ENCODE measurements at regions not wholly inside any gene's neighbourhood (a gene's known extent, or its start where the extent isn't known, plus 50 kb on each side); places are given as distances from the start of the nearest gene placed in this dataset.

GRCh38 chr5:2651116-2651515 is 100.4 kb downstream of the IRX2 start:
- Histone ChIP-seq H4K20me1 (ENCODE audit: insufficient read depth, low read length) (no peaks in the 10 kb centered on the region), H3K4me1 (ENCODE audit: insufficient read depth, low read length) (no peaks in the 10 kb centered on the region), H3K79me2 (ENCODE audit: insufficient read depth, low read length) (no peaks in the 10 kb centered on the region), H3K36me3 (ENCODE audit: insufficient read depth, low read length) (no peaks in the 10 kb centered on the region), H3K9ac (ENCODE audit: low read depth, low read length) (no peak overlapping the region), H3K27ac (ENCODE audit: low read length) (no peak overlapping the region), H2AFZ (ENCODE audit: low read depth, low read length) (no peak overlapping the region), H3K4me2 (ENCODE audit: insufficient read depth, low read length) (no peak overlapping the region), H3K4me3 (ENCODE audit: low read depth in 1 of 2, low read length in 2 of 2) (no peak overlapping the region), H3K9me3 (ENCODE audit: insufficient read depth, low read length, severe bottlenecking) (no peaks in the 10 kb centered on the region), H3K27me3 (ENCODE audit: insufficient read depth, low read length, poor library complexity) (no peaks in the 10 kb centered on the region)
- TF ChIP-seq CTCF (IDR thresholded peaks at IDR 0.05; ENCODE audit: borderline replicate concordance, extremely low read depth, low read length, poor library complexity, severe bottlenecking) (no peak), EZH2 (IDR thresholded peaks at IDR 0.05; ENCODE audit: borderline replicate concordance, low read depth, low read length, severe bottlenecking) (no peak)
- ATAC-seq (ENCODE audit: insufficient read depth, low read depth) (no peak), DNase-seq (no peak)

DNA sequence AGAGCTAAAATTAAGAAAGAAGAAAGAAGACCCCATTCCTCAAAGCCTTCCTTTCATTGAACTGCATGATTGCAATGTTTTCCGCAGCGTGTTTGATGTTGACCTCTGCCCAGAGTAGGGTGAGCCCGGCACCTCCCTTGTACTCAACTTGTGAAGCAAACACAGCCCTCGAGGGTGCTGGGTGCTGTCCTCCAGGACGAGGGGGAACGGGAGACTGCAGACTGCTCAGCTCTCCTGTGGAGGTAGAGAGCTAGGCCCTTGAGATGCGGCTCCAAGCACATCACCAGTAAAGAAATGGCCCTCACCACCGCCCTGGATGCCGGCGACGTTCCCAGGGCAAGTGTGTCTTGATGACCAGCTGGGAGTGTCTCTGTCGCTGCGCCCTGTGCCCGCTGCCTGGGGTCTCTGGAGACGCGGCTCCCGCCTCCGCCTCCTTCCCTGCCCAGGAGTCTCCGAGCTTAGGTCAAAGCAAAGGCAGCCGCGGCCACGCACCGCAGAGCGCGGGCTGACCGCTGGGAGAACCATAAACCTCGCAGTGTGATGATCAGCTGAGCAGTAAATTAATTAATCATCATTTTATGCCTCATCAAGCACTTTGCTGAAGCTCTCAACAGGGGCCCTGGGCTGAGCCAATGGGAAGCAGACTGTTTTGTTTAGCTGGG is 108.7 kb downstream of the IRX2 start:
- no peak for TF ChIP-seq EZH2 (IDR thresholded peaks at IDR 0.05; ENCODE audit: borderline replicate concordance, low read depth, low read length, severe bottlenecking)
- TF ChIP-seq CTCF (IDR thresholded peaks at IDR 0.05; ENCODE audit: borderline replicate concordance, extremely low read depth, low read length, poor library complexity, severe bottlenecking): no peak
- ATAC-seq (ENCODE audit: insufficient read depth, low read depth): no peak

GRCh38 chr5:2640717-2641116 is 110.8 kb downstream of the IRX2 start:
- Histone ChIP-seq H3K36me3 (ENCODE audit: insufficient read depth, low read length) (no peaks in the 10 kb centered on the region), H3K4me3 (ENCODE audit: low read depth in 1 of 2, low read length in 2 of 2) (no peak overlapping the region), H3K9ac (ENCODE audit: low read depth, low read length) (no peak overlapping the region), H3K4me1 (ENCODE audit: insufficient read depth, low read length) (no peaks in the 10 kb centered on the region), H3K4me2 (ENCODE audit: insufficient read depth, low read length) (no peak overlapping the region), H3K27me3 (ENCODE audit: insufficient read depth, low read length, poor library complexity) (no peaks in the 10 kb centered on the region), H3K27ac (ENCODE audit: low read length) (no peak overlapping the region), H4K20me1 (ENCODE audit: insufficient read depth, low read length) (no peaks in the 10 kb centered on the region), H2AFZ (ENCODE audit: low read depth, low read length) (no peak overlapping the region), H3K9me3 (ENCODE audit: insufficient read depth, low read length, severe bottlenecking) (no peaks in the 10 kb centered on the region), H3K79me2 (ENCODE audit: insufficient read depth, low read length) (no peaks in the 10 kb centered on the region)
- ATAC-seq (ENCODE audit: insufficient read depth, low read depth): no peak
- TF ChIP-seq CTCF (IDR thresholded peaks at IDR 0.05; ENCODE audit: borderline replicate concordance, extremely low read depth, low read length, poor library complexity, severe bottlenecking) (no peak), EZH2 (IDR thresholded peaks at IDR 0.05; ENCODE audit: borderline replicate concordance, low read depth, low read length, severe bottlenecking) (no peak)
- DNase-seq: no peak

More for the DNA sequence above, 108.7 kb downstream of the IRX2 start:
- H3K4me1 ChIP-seq (ENCODE audit: insufficient read depth, low read length): no peaks in the 10 kb centered on the region
- H3K9ac ChIP-seq (ENCODE audit: low read depth, low read length): no peak overlapping the region
- no peaks in the 10 kb centered on the region for H4K20me1 ChIP-seq (ENCODE audit: insufficient read depth, low read length)
- H3K36me3 ChIP-seq (ENCODE audit: insufficient read depth, low read length): no peaks in the 10 kb centered on the region
- no peaks in the 10 kb centered on the region for H3K27me3 ChIP-seq (ENCODE audit: insufficient read depth, low read length, poor library complexity)
- no peak for DNase-seq
- no peak overlapping the region for H2AFZ ChIP-seq (ENCODE audit: low read depth, low read length)
- H3K9me3 ChIP-seq (ENCODE audit: insufficient read depth, low read length, severe bottlenecking): no peaks in the 10 kb centered on the region
- no peak overlapping the region for H3K4me2 ChIP-seq (ENCODE audit: insufficient read depth, low read length)
- no peak overlapping the region for H3K27ac ChIP-seq (ENCODE audit: low read length)
- H3K79me2 ChIP-seq (ENCODE audit: insufficient read depth, low read length): no peaks in the 10 kb centered on the region
- H3K4me3 ChIP-seq (ENCODE audit: low read depth in 1 of 2, low read length in 2 of 2): no peak overlapping the region

Data from DND-41 (cell line).